Esophagus muscularis mucosa (tissue), 4 donors: ENCODE measurements at regions not wholly inside any gene's neighbourhood (a gene's known extent, or its start where the extent isn't known, plus 50 kb on each side); places are given as distances from the start of the nearest gene placed in this dataset.

Experiments used
- CTCF ChIP-seq, 3 experiments: fragments of 200-600 bp in 2 of 3; fragments of 450-650 bp in 1 of 3; sonication (generic) in 2 of 3; IDR thresholded peaks; one replicate each; pipeline ENCODE4 v1.5.1; 2017 to 2019; ENCODE audit warnings: antibody characterized with exemption in 3 of 3, mild to moderate bottlenecking in 2 of 3, moderate library complexity in 1 of 3
- EP300 ChIP-seq: sonication (generic); formaldehyde crosslinking; IDR thresholded peaks from one replicate; pipeline ENCODE4 v1.6.1; 2017; ENCODE audit warnings: antibody characterized with exemption
- POLR2A ChIP-seq: fragments of 450-650 bp; IDR thresholded peaks from one replicate; pipeline ENCODE4 v1.6.1; 2017; ENCODE audit warnings: antibody characterized with exemption, moderate library complexity, mild to moderate bottlenecking, low read depth

GRCh38 chr6:153634416-153634815, 404.6 kb upstream of the OPRM1 start:
- TF ChIP-seq POLR2A (no peak), EP300 (no peak), CTCF (IDR thresholded peaks at IDR 0.05) (no peak)
